AG04450 (cell line): ENCODE measurements at regions not wholly inside any gene's neighbourhood (a gene's known extent, or its start where the extent isn't known, plus 50 kb on each side); places are given as distances from the start of the nearest gene placed in this dataset. TPM values are rescaled to one million over a fixed set of nuclear protein-coding genes. Genes with fewer than 3 reads are reported as not detected.

Experiments used
- CTCF ChIA-PET: fragments of 300-600, 350-600 bp; formaldehyde crosslinking; extraction: SDS; loops from one replicate; lab custom pipeline; 2022; ENCODE audit warnings: antibody characterized with exemption, inconsistent platforms; lab: Charles Lee
- POLR2A ChIA-PET: fragments of 350-600 bp; formaldehyde crosslinking; extraction: SDS; loops from one replicate; lab custom pipeline; 2021; ENCODE audit warnings: antibody characterized with exemption, inconsistent platforms; lab: Yijun Ruan, JAX
- DNase-seq: peaks from one replicate; pipeline ENCODE4 v3.0.0-alpha.2; 2011; ENCODE audit warnings: low read depth, low spot score
- H3K27ac ChIP-seq: one replicate; pipeline ENCODE4 v1.5.1; 2012; ENCODE audit warnings: low read depth, low read length, control low read depth
- H3K27me3 ChIP-seq: one replicate; pipeline ENCODE4 v1.6.0; 2012; ENCODE audit warnings: low read length; ENCODE audit not compliant: control insufficient read depth, insufficient read depth
- H3K4me3 ChIP-seq: 2 replicates; pipeline ENCODE4 v1.5.1; 2011; ENCODE audit warnings: mild to moderate bottlenecking, low read depth, low read length, control low read depth
- H3K9me3 ChIP-seq: 2 replicates; pipeline ENCODE4 v1.5.1; 2012; ENCODE audit warnings: low read length; ENCODE audit not compliant: control insufficient read depth, insufficient read depth
- small RNA-seq: library from RNA; depleted of rRNA; stranded (forward); fragments of <200 nt; gene quantifications from one replicate; pipeline ENCODE3, GENCODE V24; 2012; ENCODE audit warnings: low read depth; ENCODE audit not compliant: insufficient read length
- TF ChIP-seq, protein P1 (sequence below): IDR thresholded peaks from 2 replicates; pipeline ENCODE4 v1.5.1; 2011; ENCODE audit warnings: low read depth, low read length, control low read depth, inconsistent platforms

DNA sequence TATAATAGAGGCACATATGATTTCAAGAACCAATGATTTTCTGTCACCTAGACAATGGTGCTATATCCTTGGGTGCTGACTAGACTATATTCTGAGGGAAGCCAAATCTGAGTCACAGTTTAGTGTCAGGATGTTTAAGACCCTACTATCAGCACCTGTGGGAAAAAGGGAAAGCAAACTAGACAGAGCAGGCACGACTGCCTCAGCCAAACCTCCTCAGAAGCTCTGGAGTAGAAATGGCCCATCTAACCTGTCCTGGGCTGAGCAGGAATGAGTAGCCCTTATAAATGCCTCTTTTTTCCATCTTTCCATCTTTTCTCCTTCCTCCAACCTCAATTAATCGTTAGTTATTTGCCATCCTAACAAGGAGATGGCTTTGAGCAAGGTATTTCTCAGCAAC is 80.4 kb upstream of the TECRL start:
- CTCF ChIA-PET: no interaction called here
- H3K4me3 ChIP-seq: no peak overlapping the region
- TF ChIP-seq, protein P1, sequence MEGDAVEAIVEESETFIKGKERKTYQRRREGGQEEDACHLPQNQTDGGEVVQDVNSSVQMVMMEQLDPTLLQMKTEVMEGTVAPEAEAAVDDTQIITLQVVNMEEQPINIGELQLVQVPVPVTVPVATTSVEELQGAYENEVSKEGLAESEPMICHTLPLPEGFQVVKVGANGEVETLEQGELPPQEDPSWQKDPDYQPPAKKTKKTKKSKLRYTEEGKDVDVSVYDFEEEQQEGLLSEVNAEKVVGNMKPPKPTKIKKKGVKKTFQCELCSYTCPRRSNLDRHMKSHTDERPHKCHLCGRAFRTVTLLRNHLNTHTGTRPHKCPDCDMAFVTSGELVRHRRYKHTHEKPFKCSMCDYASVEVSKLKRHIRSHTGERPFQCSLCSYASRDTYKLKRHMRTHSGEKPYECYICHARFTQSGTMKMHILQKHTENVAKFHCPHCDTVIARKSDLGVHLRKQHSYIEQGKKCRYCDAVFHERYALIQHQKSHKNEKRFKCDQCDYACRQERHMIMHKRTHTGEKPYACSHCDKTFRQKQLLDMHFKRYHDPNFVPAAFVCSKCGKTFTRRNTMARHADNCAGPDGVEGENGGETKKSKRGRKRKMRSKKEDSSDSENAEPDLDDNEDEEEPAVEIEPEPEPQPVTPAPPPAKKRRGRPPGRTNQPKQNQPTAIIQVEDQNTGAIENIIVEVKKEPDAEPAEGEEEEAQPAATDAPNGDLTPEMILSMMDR: no peak
- no peaks in the 10 kb centered on the region for H3K27me3 ChIP-seq
- no peak for DNase-seq
- no peak overlapping the region for H3K27ac ChIP-seq
- POLR2A ChIA-PET: no interaction called here
- H3K9me3 ChIP-seq: peaks cover 2% of the 10 kb centered on the region; the same call in 1 of the 2 replicates

DNA sequence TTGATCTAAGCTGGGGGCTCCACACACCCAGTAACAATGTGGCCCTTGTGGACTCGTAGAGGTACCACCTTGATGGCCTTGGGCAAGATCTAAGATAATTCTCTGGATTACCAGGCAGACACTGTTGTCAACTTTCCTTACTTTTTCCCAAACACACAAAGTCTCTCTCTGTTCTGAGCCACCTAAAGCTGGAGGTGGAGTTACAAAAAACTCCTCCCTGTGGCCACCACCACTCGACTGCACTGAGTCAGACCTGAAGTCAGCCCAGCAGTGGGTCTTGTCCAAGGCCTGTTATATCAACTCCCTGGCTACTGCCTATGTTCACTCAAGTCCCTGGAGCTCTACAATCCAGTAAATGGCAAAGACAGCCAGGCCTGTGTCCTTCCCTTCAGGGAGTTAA is 70.1 kb upstream of the TECRL start:
- TF ChIP-seq, protein P1: no peak
- Histone ChIP-seq H3K27ac (no peak overlapping the region), H3K4me3 (no peak overlapping the region), H3K27me3 (no peaks in the 10 kb centered on the region), H3K9me3 (peaks cover 19% of the 10 kb centered on the region)
- CTCF ChIA-PET: no interaction called here
- POLR2A ChIA-PET: no interaction called here
- no peak for DNase-seq

DNA sequence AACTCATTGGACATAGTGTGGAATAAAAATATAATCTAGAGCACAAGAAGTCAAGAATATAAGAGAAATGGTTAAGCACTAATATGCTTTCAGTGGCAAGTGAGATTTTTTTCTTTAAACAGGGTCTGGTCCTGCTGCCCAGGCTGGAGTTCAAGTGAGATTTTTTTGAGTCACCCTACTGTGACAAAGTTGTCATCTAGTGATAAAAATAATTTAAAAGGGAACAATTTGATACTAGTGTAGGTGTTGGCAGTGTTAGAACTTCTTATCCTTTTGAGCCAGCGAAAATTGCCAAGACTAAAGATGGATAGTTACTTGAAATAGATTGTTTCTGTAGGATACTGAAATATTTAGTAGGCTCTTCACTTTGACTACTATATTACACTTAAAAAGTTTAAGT is 67.9 kb upstream of the TECRL start:
- ChIA-PET CTCF (no interaction called here), POLR2A (no interaction called here)
- Histone ChIP-seq H3K4me3 (no peak overlapping the region), H3K9me3 (peaks cover 15% of the 10 kb centered on the region; the same call in 1 of the 2 replicates), H3K27me3 (no peaks in the 10 kb centered on the region), H3K27ac (no peak overlapping the region)
- TF ChIP-seq, protein P1: no peak
- no peak for DNase-seq

DNA sequence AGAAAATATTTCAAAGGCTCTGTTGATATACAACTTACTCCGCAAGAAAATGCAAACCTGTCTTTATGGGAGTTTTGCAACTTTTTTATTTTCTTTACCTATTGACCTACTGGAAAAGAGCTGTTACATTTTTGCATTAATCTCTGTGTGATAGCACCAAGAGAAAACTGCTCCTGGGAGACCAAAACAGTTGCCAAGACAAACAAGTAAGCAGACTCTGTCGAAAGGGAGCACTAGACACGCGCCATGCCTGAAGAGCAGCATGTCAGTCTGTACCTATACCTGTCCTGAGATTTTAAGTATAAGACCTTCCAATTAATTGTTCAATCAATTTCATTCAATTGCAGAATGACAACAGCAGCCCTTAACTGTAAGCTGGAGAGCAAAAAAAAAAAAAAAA is 56.0 kb upstream of the TECRL start:
- TF ChIP-seq, protein P1: no peak
- CTCF ChIA-PET: no interaction called here
- no peak overlapping the region for H3K27ac ChIP-seq

DNA sequence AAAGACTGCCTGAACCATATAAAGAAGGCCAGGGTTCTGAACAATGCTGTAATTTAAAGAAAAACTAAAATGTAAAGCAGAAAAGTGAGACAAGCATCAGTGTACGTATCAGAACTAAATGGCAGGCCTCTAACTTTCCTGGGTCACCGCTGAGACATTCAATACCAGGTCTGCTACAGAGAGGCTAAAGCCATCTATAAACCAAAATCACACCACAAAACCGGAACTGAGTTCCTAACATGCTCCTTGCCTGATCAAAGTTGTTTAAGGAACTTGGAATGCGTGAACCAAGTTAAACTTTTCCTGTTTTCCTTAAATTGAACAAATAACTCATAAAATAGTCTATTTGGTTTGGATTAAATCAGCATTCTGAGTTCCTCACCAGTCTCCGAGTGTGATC is 55.3 kb upstream of the TECRL start:
- no peak for DNase-seq
- ChIA-PET POLR2A (no interaction called here), CTCF (no interaction called here)
- no peak overlapping the region for H3K27ac ChIP-seq
- no peak overlapping the region for H3K4me3 ChIP-seq
- no peaks in the 10 kb centered on the region for H3K27me3 ChIP-seq
- peaks cover 4% of the 10 kb centered on the region for H3K9me3 ChIP-seq
- TF ChIP-seq, protein P1: no peak

More for the DNA sequence above, 56.0 kb upstream of the TECRL start:
- Histone ChIP-seq H3K4me3 (no peak overlapping the region), H3K9me3 (peaks cover 4% of the 10 kb centered on the region), H3K27me3 (no peaks in the 10 kb centered on the region)
- POLR2A ChIA-PET: no interaction called here
- no peak for DNase-seq

Small RNA genes in the stretch of these regions (small RNA-seq; reads per million reads assigned to genes)
- gene MTCO3P27: not detected
- not detected for gene MTND4LP31
